Cerebellar cortex (tissue), 1 donor: ENCODE measurements at regions not wholly inside any gene's neighbourhood (a gene's known extent, or its start where the extent isn't known, plus 50 kb on each side); places are given as distances from the start of the nearest gene placed in this dataset.
A peak's percentile ranks its signal among the peaks of the same experiment; 100 is the strongest.
"Not testable (repeated sequence)": the region's sequence is repeated elsewhere in the genome, so short reads cannot be mapped to it uniquely, and the experiment has no call there.

Experiments used
- DNase-seq: peaks from one replicate; pipeline ENCODE4 v3.0.0-alpha.2; 2015; ENCODE audit warnings: low spot score

DNA sequence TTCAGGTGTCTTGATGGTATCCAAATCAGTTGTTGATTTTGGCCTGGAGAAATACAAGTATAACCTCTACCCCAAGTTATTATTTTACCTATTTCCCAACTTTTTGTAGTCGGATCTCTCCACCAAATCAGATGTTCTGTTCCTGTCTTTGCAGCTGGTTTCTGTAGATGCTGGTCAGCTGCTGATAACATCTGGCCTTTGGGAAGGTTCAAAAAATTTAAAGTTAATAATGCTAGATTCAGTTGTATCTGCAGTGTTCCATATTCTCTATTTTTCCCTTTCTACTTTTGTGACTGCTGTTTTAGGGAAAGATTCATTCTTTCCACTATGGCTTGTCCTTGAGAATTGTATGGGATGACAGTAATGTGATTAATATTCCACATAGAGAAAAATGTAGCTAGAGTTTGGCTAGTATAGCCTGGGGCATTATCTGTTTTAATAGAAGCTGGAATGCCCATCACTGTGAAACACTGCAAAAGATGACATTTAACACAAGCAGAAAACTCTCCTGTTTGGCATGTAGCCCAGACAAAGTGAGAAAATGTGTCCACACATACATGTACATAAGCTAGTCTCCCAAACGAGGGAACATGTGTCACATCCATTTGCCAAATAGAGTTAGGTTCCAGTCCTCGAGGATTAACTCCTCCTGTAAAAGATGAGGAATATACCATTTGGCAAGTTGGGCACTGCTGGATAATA, 99.2 kb downstream of the ZNF100 start:
- DNase-seq: not testable (repeated sequence)

DNA sequence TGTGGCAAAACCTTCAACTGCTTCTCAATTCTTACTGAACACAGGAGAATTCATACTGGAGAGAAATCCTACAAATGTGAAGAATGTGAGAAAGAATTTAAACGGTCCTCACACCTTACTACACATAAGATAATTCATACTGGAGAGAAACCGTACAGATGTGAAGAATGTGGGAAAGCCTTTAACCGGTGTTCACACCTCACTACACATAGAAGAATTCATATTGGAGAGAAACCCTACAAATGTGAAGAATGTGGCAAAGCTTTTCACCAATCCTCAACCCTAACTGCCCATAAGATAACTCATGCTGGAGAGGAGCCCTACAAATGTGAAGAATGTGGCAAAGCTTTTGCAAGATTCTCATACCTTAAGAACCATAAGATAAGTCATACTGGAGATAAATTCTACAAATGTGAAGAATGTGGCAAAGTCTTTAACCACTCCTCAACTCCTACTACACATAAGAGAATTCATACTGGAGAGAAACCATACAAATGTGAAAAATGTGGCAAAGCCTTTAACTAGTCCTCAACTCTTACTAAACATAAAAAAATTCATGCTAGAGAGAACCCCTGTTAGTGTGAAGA, 111.7 kb downstream of the ZNF100 start:
- no peak for DNase-seq

DNA sequence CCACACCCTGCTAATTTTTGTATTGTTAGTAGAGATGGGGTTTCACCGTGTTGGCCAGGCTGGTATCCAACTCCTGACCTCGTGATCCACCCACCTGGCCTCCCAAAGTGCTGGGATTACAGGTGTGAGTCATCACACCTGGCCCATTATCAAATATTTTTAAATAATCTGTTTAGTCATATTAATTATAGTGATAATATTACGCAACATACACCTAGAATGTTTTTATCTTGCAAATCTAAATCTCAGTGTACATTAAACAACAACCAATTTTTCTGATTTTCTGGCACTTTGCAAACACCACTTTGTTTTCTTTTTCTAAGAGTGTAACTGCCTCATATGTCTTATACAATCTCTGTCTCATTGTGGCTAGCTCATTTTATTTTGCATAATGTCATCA, 115.9 kb downstream of the ZNF100 start:
- not testable (repeated sequence) for DNase-seq

DNA sequence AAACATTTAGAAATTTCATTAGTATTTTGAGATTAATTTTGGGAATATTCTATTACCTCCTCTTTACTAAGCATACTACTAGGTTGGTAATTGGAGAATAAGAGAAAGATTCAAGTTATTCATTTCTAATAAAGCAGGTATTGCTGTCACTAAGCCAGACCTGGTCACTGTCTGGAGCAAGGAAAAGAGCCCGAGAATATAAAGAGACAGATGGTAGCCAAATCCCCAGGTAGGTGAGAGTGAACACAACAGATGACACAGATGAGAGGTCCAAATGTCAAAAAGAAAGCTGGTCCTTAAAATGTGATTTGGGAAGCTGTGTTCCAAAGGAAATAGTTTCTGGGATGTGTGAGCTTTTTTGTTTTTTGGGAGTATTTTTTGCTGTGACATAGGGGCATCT, 128.6 kb downstream of the ZNF100 start:
- peak; percentile 92 for DNase-seq

DNA sequence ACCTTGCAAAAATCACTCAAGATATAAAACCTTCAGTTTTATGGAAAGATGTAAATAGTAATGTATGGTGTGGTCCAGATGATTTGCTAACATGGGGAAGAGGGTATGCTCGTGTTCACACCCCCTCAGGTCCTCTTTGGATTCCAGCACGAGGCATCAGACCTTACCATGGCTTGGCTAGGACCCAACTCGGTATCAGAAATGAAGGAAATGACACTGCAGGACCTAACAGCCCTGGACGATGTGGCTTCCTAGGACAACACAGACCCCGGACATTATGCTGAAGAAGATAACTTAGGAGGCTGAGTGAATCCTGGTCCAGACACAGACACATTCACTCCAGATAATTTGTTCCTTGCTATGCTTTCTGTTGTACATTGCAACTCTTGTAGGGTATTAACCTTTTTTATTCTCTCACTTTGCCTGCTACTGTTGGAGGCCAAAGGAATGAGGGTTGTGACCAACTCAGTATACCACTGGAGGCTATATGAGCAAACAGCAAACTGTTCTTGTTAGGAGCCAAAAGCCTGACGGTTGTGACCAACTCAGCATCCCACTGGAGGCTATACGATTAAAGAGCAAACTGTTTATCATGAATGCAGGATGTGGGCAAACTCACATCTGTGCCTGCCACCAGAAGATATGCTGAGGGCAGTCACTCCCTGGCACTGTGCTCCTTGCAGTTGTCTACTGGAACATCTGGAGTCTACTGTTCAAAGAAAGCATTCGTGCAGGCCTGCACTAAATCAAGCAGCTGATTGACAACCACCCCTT, 121.7 kb downstream of the ZNF429 start:
- no peak for DNase-seq

DNA sequence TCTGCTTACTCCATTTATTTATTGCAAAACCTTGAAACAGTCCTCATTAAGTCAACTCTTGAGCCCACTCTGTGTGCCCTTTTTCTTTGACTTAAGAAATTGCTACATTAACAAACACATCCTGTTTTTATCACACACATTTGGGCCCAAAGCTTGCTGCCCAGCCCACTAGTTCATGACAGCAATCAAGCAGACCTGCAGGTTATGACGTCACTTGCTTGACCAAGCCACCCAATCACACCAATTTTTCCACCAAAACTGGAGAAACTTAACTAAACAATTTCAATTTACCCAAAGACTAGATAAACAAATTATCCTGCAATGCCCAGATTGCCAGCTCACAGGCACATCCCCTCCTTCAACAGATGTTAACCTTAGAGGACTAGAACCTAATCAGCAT, 120.7 kb downstream of the ZNF429 start:
- DNase-seq: no peak

DNA sequence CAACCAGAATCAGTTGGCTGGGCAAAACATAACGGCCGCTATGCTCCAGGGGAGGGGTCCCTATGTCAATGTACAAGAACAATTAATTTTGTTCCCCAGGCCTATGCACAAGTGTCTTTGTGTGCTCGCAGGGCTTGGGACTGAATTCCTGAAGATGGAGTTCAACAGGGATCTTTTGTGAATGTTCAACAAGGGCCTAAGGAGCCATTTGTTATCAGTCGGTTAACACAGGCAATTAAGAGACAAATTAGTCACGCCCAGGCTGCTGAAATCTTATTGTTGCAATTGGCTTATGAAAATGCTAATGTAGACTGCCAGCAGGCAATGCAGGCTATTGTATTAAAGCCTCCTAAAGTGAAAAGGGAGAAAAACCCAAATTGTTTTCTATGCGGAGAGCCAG, 117.5 kb downstream of the ZNF429 start:
- no peak for DNase-seq

DNA sequence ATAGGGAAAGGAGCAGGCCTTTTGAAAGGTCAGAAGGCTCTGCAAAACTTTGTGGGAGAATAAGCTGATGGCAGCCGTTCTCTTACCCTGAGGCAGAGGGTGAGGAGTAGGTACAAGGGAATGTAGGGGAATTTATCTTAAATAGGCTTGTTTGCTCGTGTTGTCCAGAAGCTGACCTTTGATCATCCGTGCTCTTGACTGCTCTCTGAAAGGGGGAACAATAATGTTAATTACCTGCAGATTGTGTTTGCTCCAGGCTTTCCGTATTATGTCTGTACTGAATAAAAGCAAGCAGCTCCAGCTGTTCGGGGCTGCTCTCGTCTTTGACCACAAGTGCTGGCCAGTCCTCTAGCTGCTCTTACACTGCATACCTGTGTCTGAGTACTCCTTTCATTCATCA, 116.3 kb downstream of the ZNF429 start:
- DNase-seq: no peak

DNA sequence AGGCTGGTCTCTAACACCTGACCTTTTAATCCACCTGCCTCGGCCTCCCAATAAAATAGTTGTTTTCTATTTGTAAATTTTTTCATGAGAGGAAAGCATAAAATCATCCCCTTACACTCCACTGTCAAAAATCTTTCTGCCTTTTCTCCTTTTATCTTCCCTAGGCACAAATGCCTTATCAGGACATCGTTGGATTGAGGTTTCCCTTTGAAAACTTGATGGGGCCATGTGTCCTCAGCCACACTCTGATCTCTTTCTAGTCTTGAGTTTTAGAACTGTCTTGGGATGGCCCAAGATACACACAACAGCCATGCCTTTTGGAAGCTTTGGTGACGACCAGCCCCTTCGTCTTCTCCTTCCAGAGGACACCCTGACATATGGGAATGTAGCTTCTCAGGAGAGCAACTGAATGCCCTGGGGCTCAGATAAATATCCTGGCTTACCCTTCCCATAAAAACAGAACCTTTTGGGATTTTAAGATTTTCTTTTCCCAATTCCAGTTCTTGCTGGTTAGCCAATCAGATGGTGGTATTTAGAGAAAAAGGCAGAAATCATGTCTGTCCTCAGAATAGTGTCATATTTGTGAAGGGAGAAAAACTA, 112.4 kb downstream of the ZNF429 start:
- DNase-seq: no peak

DNA sequence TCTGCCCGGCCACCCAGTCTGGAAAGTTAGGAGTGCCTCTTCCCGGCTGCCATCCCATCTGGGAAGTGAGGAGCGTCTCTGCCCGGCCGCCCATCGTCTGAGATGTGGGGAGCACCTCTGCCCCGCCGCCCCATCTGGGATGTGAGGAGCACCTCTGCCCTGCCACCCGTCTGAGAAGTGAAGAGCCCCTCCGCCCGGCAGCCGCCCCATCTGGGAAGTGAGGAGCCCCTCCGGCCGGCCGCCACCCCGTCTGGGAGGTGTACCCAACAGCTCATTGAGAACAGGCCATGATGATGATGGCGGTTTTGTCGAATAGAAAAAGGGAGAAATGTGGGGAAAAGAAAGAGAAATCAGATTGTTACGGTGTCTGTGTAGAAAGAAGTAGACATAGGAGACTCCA, 109.4 kb downstream of the ZNF429 start:
- not testable (repeated sequence) for DNase-seq

DNA sequence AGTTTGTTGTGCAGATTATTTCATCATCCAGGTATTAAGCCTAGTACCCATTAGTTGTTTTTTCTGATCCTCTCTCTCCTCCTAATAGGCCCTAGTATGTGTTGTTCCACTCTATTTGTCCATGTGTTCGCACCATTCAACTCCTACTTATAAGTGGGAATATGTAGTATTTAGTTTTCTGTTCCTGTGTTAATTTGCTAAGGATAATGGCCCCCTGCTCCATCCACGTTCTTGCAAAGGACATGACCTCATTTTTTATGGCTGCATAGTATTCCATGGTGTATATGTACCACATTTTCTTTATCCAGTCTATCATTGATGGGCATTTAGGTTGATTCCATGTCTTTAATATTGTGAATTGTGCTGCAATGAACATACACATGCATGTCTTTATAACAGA, 107.8 kb downstream of the ZNF429 start:
- not testable (repeated sequence) for DNase-seq

DNA sequence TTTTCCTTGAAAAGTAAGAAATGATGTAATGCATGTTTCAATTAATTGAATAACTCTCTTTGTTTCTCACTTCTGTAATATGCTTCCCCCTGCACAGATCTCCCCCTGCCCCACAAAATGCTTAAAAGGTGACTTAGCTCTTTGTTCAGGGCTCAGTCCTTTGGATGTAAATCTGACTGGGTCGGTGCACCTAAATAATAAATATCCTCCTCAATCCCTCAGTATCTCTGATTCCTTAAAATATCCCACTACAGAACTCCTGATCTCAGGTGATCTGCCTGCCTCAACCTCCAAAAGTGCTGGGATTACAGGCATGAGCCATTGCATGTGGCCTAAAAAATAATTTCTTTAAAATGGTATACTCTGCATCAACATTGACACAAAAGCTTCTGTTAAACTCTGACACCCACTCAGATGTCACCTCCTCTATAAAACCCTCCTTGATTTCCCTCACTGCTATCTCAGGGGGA, 107.0 kb downstream of the ZNF429 start:
- no peak for DNase-seq

DNA sequence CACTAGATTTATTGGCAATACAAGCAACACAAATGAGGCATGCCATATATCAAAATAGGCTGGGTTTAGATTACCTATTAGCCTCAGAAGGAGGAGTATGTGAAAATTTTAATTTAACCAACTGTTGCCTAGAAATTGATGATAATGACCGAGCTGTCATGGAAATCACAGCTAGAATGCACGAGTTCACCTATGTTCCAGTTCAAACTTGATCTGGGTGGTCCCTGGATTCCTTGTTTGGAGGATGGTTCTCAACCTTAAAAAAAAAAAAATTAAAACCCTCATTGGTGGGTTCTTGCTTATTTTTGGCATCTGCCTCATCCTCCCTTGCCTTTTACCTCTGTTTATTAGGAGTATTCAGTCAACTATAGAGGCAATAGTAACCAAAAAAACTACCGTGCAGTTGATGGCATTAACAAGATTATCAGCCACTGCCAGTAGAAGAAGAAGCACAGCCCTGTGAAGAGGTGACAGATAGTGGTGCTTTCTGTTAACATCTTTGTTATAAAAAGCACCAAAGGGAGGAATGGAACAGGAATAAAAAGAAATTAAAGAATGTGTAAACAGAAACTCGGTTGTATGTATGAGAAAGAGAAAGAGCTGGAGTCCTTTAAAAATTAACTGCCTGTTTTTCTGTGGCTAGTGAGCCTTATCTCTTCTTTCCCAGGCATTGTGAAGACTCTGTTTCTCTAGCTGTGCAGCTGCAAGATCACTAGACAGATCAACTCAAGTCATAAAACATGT, 106.4 kb downstream of the ZNF429 start:
- DNase-seq: no peak

DNA sequence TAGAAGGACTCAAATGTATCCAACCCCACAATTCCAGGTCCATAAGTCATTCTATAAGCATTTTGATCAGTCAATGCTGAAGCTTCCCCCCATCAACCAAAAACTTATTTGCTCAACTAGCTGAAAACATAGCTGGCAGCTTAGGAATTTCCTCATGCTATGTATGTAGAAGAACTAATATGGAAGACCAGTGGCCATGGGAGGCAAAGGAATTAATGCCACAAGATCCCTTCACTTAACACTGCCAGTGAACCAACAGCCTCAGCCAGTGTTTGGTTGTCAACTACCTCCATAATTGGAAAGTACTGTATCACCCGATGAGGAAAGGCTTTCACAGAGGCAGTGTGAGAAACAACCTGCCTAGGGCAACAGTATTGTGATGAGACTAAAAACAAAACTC, 105.4 kb downstream of the ZNF429 start:
- no peak for DNase-seq

DNA sequence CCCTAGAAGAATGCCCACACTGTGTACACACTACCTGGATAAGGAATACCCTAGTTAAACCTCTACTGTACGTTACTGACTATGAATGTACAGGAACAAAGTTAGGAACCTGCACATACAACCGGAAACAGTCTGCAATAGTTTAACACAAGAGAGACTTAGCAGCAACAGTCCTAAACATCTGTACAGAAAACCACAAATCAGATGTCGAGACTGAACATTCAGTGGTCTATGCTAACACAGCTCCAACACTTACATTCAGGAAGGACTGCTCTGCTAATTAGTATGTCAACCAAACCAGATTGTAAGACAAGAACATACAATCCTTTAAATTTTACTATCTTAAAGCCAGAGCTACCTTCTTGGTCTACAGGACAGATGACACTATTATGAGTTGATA, 104.9 kb downstream of the ZNF429 start:
- DNase-seq: no peak

DNA sequence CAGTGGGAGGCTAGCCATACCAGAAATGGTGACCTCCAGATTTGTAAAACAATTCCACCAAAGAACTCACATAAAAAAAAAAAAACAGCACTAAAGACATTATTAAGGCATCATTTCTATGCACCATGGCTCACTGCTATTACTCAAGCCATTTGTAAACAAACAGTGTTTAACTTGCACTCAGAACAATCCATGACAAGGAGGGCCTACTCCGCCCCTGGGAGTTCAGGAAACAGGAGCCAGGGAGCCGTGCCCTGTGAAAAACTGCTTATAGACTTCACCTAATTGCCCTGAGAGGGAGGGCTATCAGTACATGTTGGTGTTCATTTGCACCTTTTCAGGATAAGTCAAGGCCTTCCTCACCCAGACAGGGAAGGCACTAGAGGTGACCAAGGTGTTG, 103.2 kb downstream of the ZNF429 start:
- no peak for DNase-seq

DNA sequence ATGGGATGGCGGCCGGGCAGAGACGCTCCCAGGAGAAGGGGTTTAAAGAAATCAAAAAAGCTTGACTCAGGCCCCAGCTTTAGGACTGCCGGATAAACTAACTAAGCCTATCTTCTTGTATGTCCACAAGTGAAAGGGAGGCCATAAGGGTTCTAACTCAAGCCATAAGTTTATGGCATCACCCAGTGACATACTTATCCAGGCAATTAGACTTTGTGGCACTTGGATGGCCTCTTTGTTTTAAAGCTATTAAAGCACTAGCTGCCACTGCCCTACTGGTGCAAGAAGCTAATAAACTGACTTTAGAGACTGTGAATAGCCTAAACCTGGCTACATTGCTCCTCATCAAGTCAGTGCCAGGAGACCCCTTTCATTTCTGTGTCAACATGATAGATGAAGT, 102.0 kb downstream of the ZNF429 start:
- DNase-seq: no peak

DNA sequence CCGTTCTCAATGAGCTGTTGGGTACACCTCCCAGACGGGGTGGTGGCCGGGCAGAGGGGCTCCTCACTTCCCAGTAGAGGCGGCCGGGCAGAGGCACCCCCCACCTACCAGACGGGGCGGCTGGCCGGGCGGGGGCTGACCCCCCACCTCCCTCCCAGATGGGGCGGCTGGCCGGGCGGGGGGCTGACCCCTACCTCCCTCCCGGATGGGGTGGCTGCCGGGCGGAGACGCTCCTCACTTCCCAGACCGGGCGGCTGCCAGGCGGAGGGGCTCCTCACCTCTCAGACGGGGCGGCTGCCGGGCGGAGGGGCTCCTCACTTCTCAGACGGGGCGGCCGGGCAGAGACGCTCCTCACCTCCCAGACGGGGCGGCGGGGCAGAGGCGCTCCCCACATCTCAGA, 101.6 kb downstream of the ZNF429 start:
- not testable (repeated sequence) for DNase-seq

DNA sequence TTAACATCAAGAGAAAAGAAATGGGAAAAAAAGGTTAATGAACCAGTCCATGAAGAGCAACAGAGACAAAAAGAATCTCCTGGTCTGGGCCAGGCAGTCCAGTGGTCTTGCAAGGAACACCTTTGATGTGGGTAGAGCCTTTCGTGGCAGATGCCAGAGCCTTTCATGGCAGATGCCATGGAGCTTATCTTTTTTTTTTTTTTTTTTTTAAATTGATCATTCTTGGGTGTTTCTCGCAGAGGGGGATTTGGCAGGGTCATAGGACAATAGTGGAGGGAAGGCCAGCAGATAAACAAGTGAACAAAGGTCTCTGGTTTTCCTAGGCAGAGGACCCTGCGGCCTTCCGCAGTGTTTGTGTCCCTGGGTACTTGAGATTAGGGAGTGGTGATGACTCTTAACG, 100.9 kb downstream of the ZNF429 start:
- not testable (repeated sequence) for DNase-seq

DNA sequence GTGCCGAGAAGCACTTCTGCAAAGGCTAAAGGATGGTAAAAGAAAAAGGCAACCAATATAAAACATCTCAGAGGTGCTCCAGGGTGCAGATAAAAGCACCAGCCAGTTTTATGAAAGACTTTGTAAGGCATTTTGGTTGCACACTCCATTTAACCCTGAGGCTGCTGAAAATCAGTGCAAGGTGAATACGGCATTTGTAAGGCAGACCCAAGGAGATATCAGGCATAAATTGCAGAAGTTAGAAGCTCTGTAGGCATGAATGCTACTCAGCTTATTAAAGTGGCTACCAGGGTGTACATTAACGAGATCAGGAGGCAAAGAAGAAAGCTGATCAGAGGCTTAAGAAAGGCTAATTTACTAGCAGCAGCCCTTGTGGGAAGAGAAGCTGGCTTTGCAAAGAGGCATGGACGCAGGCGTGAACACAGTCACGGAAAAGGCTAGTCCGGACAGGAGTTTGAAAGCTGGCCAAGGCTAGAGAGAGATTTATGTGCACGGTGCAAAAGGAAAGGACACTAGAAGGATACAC, 99.6 kb downstream of the ZNF429 start:
- peak; percentile 49 for DNase-seq
